KMS-11 (cell line): ENCODE measurements at regions not wholly inside any gene's neighbourhood (a gene's known extent, or its start where the extent isn't known, plus 50 kb on each side); places are given as distances from the start of the nearest gene placed in this dataset.

Source experiments
- H2AFZ ChIP-seq: fragments of 200-600 bp; sonication (generic); 2 replicates; pipeline ENCODE4 v1.6.1; 2016; ENCODE audit warnings: antibody characterized with exemption, mixed run types, low read depth
- H3K27ac ChIP-seq: fragments of 200-600 bp; sonication (generic); 2 replicates; pipeline ENCODE4 v1.6.1; 2016; ENCODE audit warnings: mild to moderate bottlenecking, mixed run types
- H3K27me3 ChIP-seq: fragments of 200-600 bp; sonication (generic); 2 replicates; pipeline ENCODE4 v1.6.1; 2017; ENCODE audit warnings: mild to moderate bottlenecking, low read depth, mixed run types, moderate library complexity; ENCODE audit not compliant: insufficient read depth
- H3K36me3 ChIP-seq: fragments of 200-600 bp; sonication (generic); 2 replicates; pipeline ENCODE4 v1.6.1; 2017; ENCODE audit warnings: mild to moderate bottlenecking, mixed run types; ENCODE audit not compliant: insufficient read depth
- H3K4me1 ChIP-seq: fragments of 200-600 bp; sonication (generic); 2 replicates; pipeline ENCODE4 v1.6.1; 2016; ENCODE audit warnings: mild to moderate bottlenecking, low read depth, mixed run types; ENCODE audit not compliant: poor library complexity, severe bottlenecking
- H3K4me2 ChIP-seq: fragments of 200-600 bp; sonication (generic); 2 replicates; pipeline ENCODE4 v1.7.0; 2016; ENCODE audit warnings: mild to moderate bottlenecking, mixed run types
- H3K4me3 ChIP-seq: fragments of 200-600 bp; sonication (generic); IDR thresholded peaks from 2 replicates; pipeline ENCODE4 v1.6.1; 2017; ENCODE audit warnings: low read depth, low read length, mixed read lengths; ENCODE audit not compliant: insufficient read depth
- H3K79me2 ChIP-seq: fragments of 200-600 bp; sonication (generic); 2 replicates; pipeline ENCODE4 v1.6.1; 2016; ENCODE audit warnings: low read depth, mixed run types; ENCODE audit not compliant: insufficient read depth
- H3K9ac ChIP-seq: fragments of 200-600 bp; sonication (generic); 2 replicates; pipeline ENCODE4 v1.6.1; 2016; ENCODE audit warnings: mild to moderate bottlenecking, mixed run types
- H4K20me1 ChIP-seq: fragments of 200-600 bp; sonication (generic); 2 replicates; pipeline ENCODE4 v1.6.1; 2016; ENCODE audit warnings: mild to moderate bottlenecking, mixed run types; ENCODE audit not compliant: insufficient read depth
- CTCF ChIP-seq: fragments of 200-600 bp; sonication (generic); conservative IDR thresholded peaks from 2 replicates; pipeline ENCODE4 v1.6.1; 2017; ENCODE audit warnings: low read depth, mild to moderate bottlenecking, antibody characterized with exemption, low read length, moderate library complexity, mixed read lengths

GRCh38 chr1:229991724-229992333 lies 75.2 kb upstream of the GALNT2 start:
- Histone ChIP-seq H3K79me2 (no peaks in the 10 kb centered on the region), H3K4me2 (no peak overlapping the region), H3K4me3 (no peak overlapping the region), H3K4me1 (peaks cover 19% of the 10 kb centered on the region), H3K27me3 (no peaks in the 10 kb centered on the region), H3K27ac (no peak overlapping the region), H2AFZ (no peak overlapping the region), H3K36me3 (no peaks in the 10 kb centered on the region), H4K20me1 (no peaks in the 10 kb centered on the region), H3K9ac (no peak overlapping the region)
- TF ChIP-seq CTCF: no peak

GRCh38 chr1:229993060-229993459 lies 74.0 kb upstream of the GALNT2 start:
- Histone ChIP-seq H2AFZ (no peak overlapping the region), H3K4me3 (no peak overlapping the region), H3K79me2 (no peaks in the 10 kb centered on the region), H3K36me3 (no peaks in the 10 kb centered on the region), H3K27ac (no peak overlapping the region), H3K9ac (no peak overlapping the region), H3K4me1 (peaks cover 19% of the 10 kb centered on the region), H4K20me1 (no peaks in the 10 kb centered on the region), H3K4me2 (no peak overlapping the region), H3K27me3 (no peaks in the 10 kb centered on the region)
- no peak for TF ChIP-seq CTCF

- Histone ChIP-seq H3K36me3 (no peaks in the 10 kb centered on the region), H3K4me2 (no peak overlapping the region), H3K79me2 (no peaks in the 10 kb centered on the region), H4K20me1 (no peaks in the 10 kb centered on the region), H3K27me3 (no peaks in the 10 kb centered on the region), H3K9ac (no peak overlapping the region), H2AFZ (no peak overlapping the region), H3K4me3 (no peak overlapping the region), H3K4me1 (peaks cover 19% of the 10 kb centered on the region), H3K27ac (no peak overlapping the region)
- no peak for TF ChIP-seq CTCF
Observed at GRCh38 chr1:229993894-229994293, 73.1 kb upstream of the GALNT2 start.

GRCh38 chr1:229999004-229999670 lies 67.9 kb upstream of the GALNT2 start:
- Histone ChIP-seq H3K27ac (no peak overlapping the region), H4K20me1 (no peaks in the 10 kb centered on the region), H3K4me2 (no peak overlapping the region), H3K79me2 (no peaks in the 10 kb centered on the region), H3K9ac (no peak overlapping the region), H3K4me1 (peaks cover 13% of the 10 kb centered on the region), H3K27me3 (no peaks in the 10 kb centered on the region), H3K4me3 (no peak overlapping the region), H3K36me3 (no peaks in the 10 kb centered on the region), H2AFZ (no peak overlapping the region)
- TF ChIP-seq CTCF: no peak
